Esophagus squamous epithelium (tissue), 4 donors: ENCODE measurements at regions not wholly inside any gene's neighbourhood (a gene's known extent, or its start where the extent isn't known, plus 50 kb on each side); places are given as distances from the start of the nearest gene placed in this dataset.

Experiments used
- CTCF ChIP-seq, 6 experiments: fragments of 450-650 bp in 4 of 6; fragments of 200-600 bp in 2 of 6; sonication (generic) in 2 of 6; IDR thresholded peaks; one replicate each; pipeline ENCODE4 v1.5.1; 2016 to 2019; ENCODE audit warnings: antibody characterized with exemption in 6 of 6, mild to moderate bottlenecking in 4 of 6, moderate library complexity in 4 of 6
- POLR2A ChIP-seq, 4 donors: fragments of 450-650 bp; IDR thresholded peaks; one replicate each; pipeline ENCODE4 v1.6.1; 2017; ENCODE audit warnings: antibody characterized with exemption in 4 of 4, mild to moderate bottlenecking in 4 of 4, moderate library complexity in 3 of 4

GRCh38 chr20:55253781-55254180 is 751.5 kb downstream of the CBLN4 start:
- TF ChIP-seq CTCF (IDR thresholded peaks at IDR 0.05) = no peak
- TF ChIP-seq POLR2A (IDR thresholded peaks at IDR 0.05) = no peak
